Caco-2 (cell line): ENCODE measurements at regions not wholly inside any gene's neighbourhood (a gene's known extent, or its start where the extent isn't known, plus 50 kb on each side); places are given as distances from the start of the nearest gene placed in this dataset.

Experiments
- BruUV-seq: library from RNA; stranded (reverse); fragments of 400-500 nt; replicated peaks from 2 replicates; lab custom pipeline; 2021; lab: Mats Ljungman, UMichigan
- CTCF ChIA-PET: fragments of 300-600 bp; sonication (Branson Sonifier 250); formaldehyde crosslinking; loops from one replicate; lab custom pipeline; 2022; ENCODE audit warnings: antibody characterized with exemption; lab: Charles Lee
- POLR2A ChIA-PET: fragments of 300-600 bp; sonication (Branson Sonifier 250); formaldehyde crosslinking; loops from one replicate; lab custom pipeline; 2022; ENCODE audit warnings: antibody characterized with exemption; lab: Charles Lee
- DNase-seq, 2 experiments: peaks; one replicate each; pipeline versions ENCODE4 v3.0.0 to v3.0.0-alpha.2; 2020 to 2022
- H3K27me3 ChIP-seq: replicated peaks from 2 replicates; pipeline ENCODE4 v1.6.0; 2011; ENCODE audit warnings: low read length; ENCODE audit not compliant: control insufficient read depth, insufficient read depth
- H3K36me3 ChIP-seq: 2 replicates; pipeline ENCODE4 v1.5.1; 2011; ENCODE audit warnings: low read length; ENCODE audit not compliant: control insufficient read depth, insufficient read depth
- H3K4me1 ChIP-seq: fragments of 250-450 bp; sonication (Bioruptor Pico); 2 replicates; pipeline ENCODE4 v1.5.1; 2020; ENCODE audit warnings: mild to moderate bottlenecking
- H3K4me3 ChIP-seq: 2 replicates; pipeline ENCODE4 v1.5.1; 2011; ENCODE audit warnings: low read depth, mild to moderate bottlenecking, control low read depth, low read length
- H3K9me3 ChIP-seq: fragments of 250-450 bp; sonication (Bioruptor Pico); 2 replicates; pipeline ENCODE4 v1.5.1; 2020; ENCODE audit warnings: mild to moderate bottlenecking, moderate library complexity
- H3K27ac Mint-ChIP-seq: one replicate; pipeline ENCODE4 v1.8.0; 2022; ENCODE audit warnings: mixed read lengths; ENCODE audit not compliant: unreplicated experiment
- H3K27me3 Mint-ChIP-seq: one replicate; pipeline ENCODE4 v1.8.0; 2022; ENCODE audit warnings: mixed read lengths; ENCODE audit not compliant: insufficient read depth, unreplicated experiment
- H3K36me3 Mint-ChIP-seq: one replicate; pipeline ENCODE4 v1.8.0; 2022; ENCODE audit warnings: mild to moderate bottlenecking, mixed read lengths; ENCODE audit not compliant: insufficient read depth, unreplicated experiment
- H3K4me1 Mint-ChIP-seq: one replicate; pipeline ENCODE4 v1.8.0; 2022; ENCODE audit warnings: low read depth, mixed read lengths; ENCODE audit not compliant: unreplicated experiment
- H3K4me3 Mint-ChIP-seq: one replicate; pipeline ENCODE4 v1.8.0; 2022; ENCODE audit warnings: mild to moderate bottlenecking, moderate library complexity, mixed read lengths; ENCODE audit not compliant: unreplicated experiment
- H3K9me3 Mint-ChIP-seq: one replicate; pipeline ENCODE4 v1.8.0; 2022; ENCODE audit warnings: mixed read lengths; ENCODE audit not compliant: unreplicated experiment
- intact Hi-C: fragments of 100-400 bp; cut with micrococcal nuclease; formaldehyde crosslinking; loops from one replicate; pipeline ENCODE4 v1.10.0; 2022; ENCODE audit not compliant: unreplicated experiment
- TF ChIP-seq, protein P1 (sequence below), 2 experiments: fragments of 200-600 bp in 1 of 2; IDR thresholded peaks; 1 replicate in 1 of 2; 2 replicates in 1 of 2; pipeline versions ENCODE4 v1.5.1 to v1.8.0; 2011 to 2022; ENCODE audit warnings: antibody characterized with exemption in 1 of 2, control low read depth in 1 of 2, inconsistent platforms in 1 of 2, low read depth in 1 of 2, low read length in 1 of 2, mild to moderate bottlenecking in 1 of 2, moderate library complexity in 1 of 2; ENCODE audit not compliant: insufficient read depth in 1 of 2, severe bottlenecking in 1 of 2, unreplicated experiment in 1 of 2

- H3K27ac Mint-ChIP-seq = no peak overlapping the region
- no peak overlapping the region for H3K4me3 Mint-ChIP-seq
- H3K4me1 Mint-ChIP-seq = no peaks in the 10 kb centered on the region
- no peak for DNase-seq
- BruUV-seq = no TSS peak
- Histone ChIP-seq H3K9me3 (no peaks in the 10 kb centered on the region), H3K27me3 (no peaks in the 10 kb centered on the region), H3K36me3 (no peaks in the 10 kb centered on the region), H3K4me1 (no peaks in the 10 kb centered on the region), H3K4me3 (no peak overlapping the region)
- no peaks in the 10 kb centered on the region for H3K36me3 Mint-ChIP-seq
- intact Hi-C loops = no loop called here
- ChIA-PET POLR2A (no interaction called here), CTCF (no interaction called here)
- peaks cover 30% of the 10 kb centered on the region for H3K9me3 Mint-ChIP-seq
- no peaks in the 10 kb centered on the region for H3K27me3 Mint-ChIP-seq
- TF ChIP-seq, protein P1, sequence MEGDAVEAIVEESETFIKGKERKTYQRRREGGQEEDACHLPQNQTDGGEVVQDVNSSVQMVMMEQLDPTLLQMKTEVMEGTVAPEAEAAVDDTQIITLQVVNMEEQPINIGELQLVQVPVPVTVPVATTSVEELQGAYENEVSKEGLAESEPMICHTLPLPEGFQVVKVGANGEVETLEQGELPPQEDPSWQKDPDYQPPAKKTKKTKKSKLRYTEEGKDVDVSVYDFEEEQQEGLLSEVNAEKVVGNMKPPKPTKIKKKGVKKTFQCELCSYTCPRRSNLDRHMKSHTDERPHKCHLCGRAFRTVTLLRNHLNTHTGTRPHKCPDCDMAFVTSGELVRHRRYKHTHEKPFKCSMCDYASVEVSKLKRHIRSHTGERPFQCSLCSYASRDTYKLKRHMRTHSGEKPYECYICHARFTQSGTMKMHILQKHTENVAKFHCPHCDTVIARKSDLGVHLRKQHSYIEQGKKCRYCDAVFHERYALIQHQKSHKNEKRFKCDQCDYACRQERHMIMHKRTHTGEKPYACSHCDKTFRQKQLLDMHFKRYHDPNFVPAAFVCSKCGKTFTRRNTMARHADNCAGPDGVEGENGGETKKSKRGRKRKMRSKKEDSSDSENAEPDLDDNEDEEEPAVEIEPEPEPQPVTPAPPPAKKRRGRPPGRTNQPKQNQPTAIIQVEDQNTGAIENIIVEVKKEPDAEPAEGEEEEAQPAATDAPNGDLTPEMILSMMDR (IDR thresholded peaks at IDR 0.05; ENCODE audit: insufficient read depth in 1 of 2, low read depth in 1 of 2, low read length in 1 of 2, severe bottlenecking in 1 of 2, unreplicated experiment in 1 of 2) = no peak
Measured at GRCh38 chr12:126506426-126507182, 1441.4 kb downstream of the AACS start.

GRCh38 chr12:126507231-126507630, 1442.0 kb downstream of the AACS start:
- Histone ChIP-seq H3K9me3 (no peaks in the 10 kb centered on the region), H3K4me1 (no peaks in the 10 kb centered on the region), H3K36me3 (no peaks in the 10 kb centered on the region), H3K27me3 (no peaks in the 10 kb centered on the region), H3K4me3 (no peak overlapping the region)
- BruUV-seq = no TSS peak
- ChIA-PET CTCF (no interaction called here), POLR2A (no interaction called here)
- Mint-ChIP-seq H3K4me1 (no peaks in the 10 kb centered on the region), H3K9me3 (peaks cover 30% of the 10 kb centered on the region), H3K27me3 (no peaks in the 10 kb centered on the region), H3K36me3 (no peaks in the 10 kb centered on the region), H3K4me3 (no peak overlapping the region), H3K27ac (no peak overlapping the region)
- intact Hi-C loops = no loop called here
- TF ChIP-seq, protein P1 (IDR thresholded peaks at IDR 0.05; ENCODE audit: insufficient read depth in 1 of 2, low read depth in 1 of 2, low read length in 1 of 2, severe bottlenecking in 1 of 2, unreplicated experiment in 1 of 2) = no peak
- no peak for DNase-seq

DNA sequence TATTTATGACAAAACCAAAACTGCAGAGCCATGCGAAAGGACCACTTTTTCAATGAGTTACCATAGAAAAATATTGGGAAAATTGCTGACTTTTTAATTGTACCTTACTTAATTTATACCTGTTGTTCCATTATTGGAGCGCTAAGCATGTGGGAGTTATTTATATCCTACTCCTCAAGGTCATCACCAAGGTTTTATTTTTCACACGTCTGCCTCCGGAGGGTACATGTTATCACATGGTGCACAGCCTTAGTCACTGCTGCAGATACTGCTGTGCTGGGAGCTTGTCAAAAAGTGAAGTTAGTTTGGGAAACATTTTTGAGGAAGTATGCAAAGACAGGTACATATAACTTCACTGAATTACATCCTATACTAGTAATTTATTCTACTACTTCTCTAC, 1444.3 kb downstream of the AACS start:
- Histone ChIP-seq H3K9me3 (no peaks in the 10 kb centered on the region), H3K27me3 (no peaks in the 10 kb centered on the region), H3K4me1 (no peaks in the 10 kb centered on the region), H3K4me3 (no peak overlapping the region), H3K36me3 (no peaks in the 10 kb centered on the region)
- H3K4me3 Mint-ChIP-seq = no peak overlapping the region
- ChIA-PET CTCF (no interaction called here), POLR2A (no interaction called here)
- no TSS peak for BruUV-seq
- peaks cover 30% of the 10 kb centered on the region for H3K9me3 Mint-ChIP-seq
- no peak overlapping the region for H3K27ac Mint-ChIP-seq
- H3K36me3 Mint-ChIP-seq = no peaks in the 10 kb centered on the region
- no peak for DNase-seq
- TF ChIP-seq, protein P1 (IDR thresholded peaks at IDR 0.05; ENCODE audit: insufficient read depth in 1 of 2, low read depth in 1 of 2, low read length in 1 of 2, severe bottlenecking in 1 of 2, unreplicated experiment in 1 of 2) = no peak
- H3K4me1 Mint-ChIP-seq = no peaks in the 10 kb centered on the region
- intact Hi-C loops = no loop called here
- H3K27me3 Mint-ChIP-seq = no peaks in the 10 kb centered on the region
